Endothelial cell (in vitro differentiated cells): ENCODE measurements at regions not wholly inside any gene's neighbourhood (a gene's known extent, or its start where the extent isn't known, plus 50 kb on each side); places are given as distances from the start of the nearest gene placed in this dataset.

Source experiments
- DNase-seq: peaks from one replicate; pipeline ENCODE4 v3.0.0; 2021; ENCODE audit warnings: low spot score
- H3K27ac Mint-ChIP-seq: one replicate; pipeline ENCODE4 v1.8.0; 2021; ENCODE audit warnings: mixed read lengths, inconsistent platforms; ENCODE audit not compliant: unreplicated experiment
- H3K27me3 Mint-ChIP-seq: one replicate; pipeline ENCODE4 v1.8.0; 2021; ENCODE audit warnings: mild to moderate bottlenecking, moderate library complexity, mixed read lengths, inconsistent platforms; ENCODE audit not compliant: unreplicated experiment
- H3K36me3 Mint-ChIP-seq: one replicate; pipeline ENCODE4 v1.8.0; 2021; ENCODE audit warnings: mild to moderate bottlenecking, low read depth, mixed read lengths, inconsistent platforms; ENCODE audit not compliant: unreplicated experiment
- H3K4me1 Mint-ChIP-seq: one replicate; pipeline ENCODE4 v1.8.0; 2021; ENCODE audit warnings: mild to moderate bottlenecking, mixed read lengths, inconsistent platforms; ENCODE audit not compliant: unreplicated experiment
- H3K4me3 Mint-ChIP-seq: one replicate; pipeline ENCODE4 v1.8.0; 2021; ENCODE audit warnings: mild to moderate bottlenecking, mixed read lengths, inconsistent platforms; ENCODE audit not compliant: unreplicated experiment
- H3K9me3 Mint-ChIP-seq: one replicate; pipeline ENCODE4 v1.8.0; 2021; ENCODE audit warnings: mixed read lengths, inconsistent platforms; ENCODE audit not compliant: unreplicated experiment
- CTCF ChIP-seq: fragments of 200-600 bp; sonication (generic); IDR thresholded peaks from one replicate; pipeline ENCODE4 v1.5.0; 2021; ENCODE audit warnings: antibody characterized with exemption; ENCODE audit not compliant: unreplicated experiment

GRCh38 chr12:124635316-124635715, 67.9 kb upstream of the NCOR2 start:
- TF ChIP-seq CTCF, result no peak
- no peaks in the 10 kb centered on the region for H3K36me3 Mint-ChIP-seq
- no peaks in the 10 kb centered on the region for H3K4me1 Mint-ChIP-seq
- DNase-seq, result no peak
- H3K27ac Mint-ChIP-seq, result no peak overlapping the region
- no peak overlapping the region for H3K4me3 Mint-ChIP-seq
- H3K27me3 Mint-ChIP-seq, result peaks cover 8% of the 10 kb centered on the region
- no peaks in the 10 kb centered on the region for H3K9me3 Mint-ChIP-seq

GRCh38 chr12:124633365-124634362, 66.3 kb upstream of the NCOR2 start:
- no peak overlapping the region for H3K27ac Mint-ChIP-seq
- H3K4me3 Mint-ChIP-seq, result no peak overlapping the region
- no peak for TF ChIP-seq CTCF
- no peak for DNase-seq
- no peaks in the 10 kb centered on the region for H3K36me3 Mint-ChIP-seq
- no peaks in the 10 kb centered on the region for H3K4me1 Mint-ChIP-seq
- no peaks in the 10 kb centered on the region for H3K9me3 Mint-ChIP-seq
- H3K27me3 Mint-ChIP-seq, result peaks cover 8% of the 10 kb centered on the region

GRCh38 chr12:124632519-124632984, 65.1 kb upstream of the NCOR2 start:
- peaks cover 8% of the 10 kb centered on the region for H3K27me3 Mint-ChIP-seq
- no peaks in the 10 kb centered on the region for H3K9me3 Mint-ChIP-seq
- H3K4me1 Mint-ChIP-seq, result no peaks in the 10 kb centered on the region
- TF ChIP-seq CTCF, result no peak
- H3K4me3 Mint-ChIP-seq, result no peak overlapping the region
- H3K27ac Mint-ChIP-seq, result no peak overlapping the region
- no peak for DNase-seq
- no peaks in the 10 kb centered on the region for H3K36me3 Mint-ChIP-seq

GRCh38 chr12:124631681-124632256, 64.4 kb upstream of the NCOR2 start:
- Mint-ChIP-seq H3K9me3 (no peaks in the 10 kb centered on the region), H3K27ac (no peak overlapping the region), H3K4me1 (peaks cover 2% of the 10 kb centered on the region), H3K27me3 (peaks cover 8% of the 10 kb centered on the region), H3K4me3 (no peak overlapping the region), H3K36me3 (no peaks in the 10 kb centered on the region)
- no peak for DNase-seq
- no peak for TF ChIP-seq CTCF
